Breast epithelium (tissue), 3 donors: ENCODE measurements at regions not wholly inside any gene's neighbourhood (a gene's known extent, or its start where the extent isn't known, plus 50 kb on each side); places are given as distances from the start of the nearest gene placed in this dataset.

ENCODE experiments used
- POLR2A ChIP-seq: fragments of 450-650 bp; IDR thresholded peaks from one replicate; pipeline ENCODE4 v1.6.1; 2016; ENCODE audit warnings: antibody characterized with exemption, mild to moderate bottlenecking, moderate library complexity
- POLR2AphosphoS5 ChIP-seq, 3 donors: sonication (generic); formaldehyde crosslinking; IDR thresholded peaks; one replicate each; pipeline ENCODE4 v1.6.1; 2017; ENCODE audit warnings: antibody characterized with exemption in 3 of 3
- TF ChIP-seq, protein P1 (sequence below), 3 donors: fragments of 450-650 bp; IDR thresholded peaks; one replicate each; pipeline ENCODE4 v1.5.1; 2016 to 2017; ENCODE audit warnings: antibody characterized with exemption in 3 of 3, mild to moderate bottlenecking in 3 of 3, moderate library complexity in 3 of 3

DNA sequence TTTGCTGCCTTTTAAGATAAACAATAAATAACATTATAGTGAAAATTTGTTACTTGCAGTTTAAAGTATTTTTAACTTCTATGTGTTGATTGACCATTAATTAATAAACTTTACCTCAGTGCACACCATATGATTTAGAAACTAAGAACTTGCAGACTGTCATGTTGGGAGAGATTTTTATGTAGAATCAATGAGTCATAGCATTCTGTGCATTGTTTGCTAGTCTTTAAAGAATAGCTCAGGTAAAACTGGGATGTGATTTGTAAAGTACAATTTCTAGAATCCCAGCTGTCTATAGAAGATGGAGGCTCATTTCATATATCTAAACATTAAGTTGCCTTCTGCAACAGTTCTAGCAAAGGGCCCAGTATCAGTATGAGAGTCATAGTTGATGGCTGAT lies 199.6 kb upstream of the SEMA3A start:
- TF ChIP-seq, protein P1, sequence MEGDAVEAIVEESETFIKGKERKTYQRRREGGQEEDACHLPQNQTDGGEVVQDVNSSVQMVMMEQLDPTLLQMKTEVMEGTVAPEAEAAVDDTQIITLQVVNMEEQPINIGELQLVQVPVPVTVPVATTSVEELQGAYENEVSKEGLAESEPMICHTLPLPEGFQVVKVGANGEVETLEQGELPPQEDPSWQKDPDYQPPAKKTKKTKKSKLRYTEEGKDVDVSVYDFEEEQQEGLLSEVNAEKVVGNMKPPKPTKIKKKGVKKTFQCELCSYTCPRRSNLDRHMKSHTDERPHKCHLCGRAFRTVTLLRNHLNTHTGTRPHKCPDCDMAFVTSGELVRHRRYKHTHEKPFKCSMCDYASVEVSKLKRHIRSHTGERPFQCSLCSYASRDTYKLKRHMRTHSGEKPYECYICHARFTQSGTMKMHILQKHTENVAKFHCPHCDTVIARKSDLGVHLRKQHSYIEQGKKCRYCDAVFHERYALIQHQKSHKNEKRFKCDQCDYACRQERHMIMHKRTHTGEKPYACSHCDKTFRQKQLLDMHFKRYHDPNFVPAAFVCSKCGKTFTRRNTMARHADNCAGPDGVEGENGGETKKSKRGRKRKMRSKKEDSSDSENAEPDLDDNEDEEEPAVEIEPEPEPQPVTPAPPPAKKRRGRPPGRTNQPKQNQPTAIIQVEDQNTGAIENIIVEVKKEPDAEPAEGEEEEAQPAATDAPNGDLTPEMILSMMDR (IDR thresholded peaks at IDR 0.05), result no peak
- TF ChIP-seq POLR2AphosphoS5 (IDR thresholded peaks at IDR 0.05), result no peak
- TF ChIP-seq POLR2A, result no peak
